Activated T-cell treated with anti-CD3 and anti-CD28 coated beads, Interleukin-2, amount 50 U/mL, for 4 hours (primary cell): ENCODE measurements at regions not wholly inside any gene's neighbourhood (a gene's known extent, or its start where the extent isn't known, plus 50 kb on each side); places are given as distances from the start of the nearest gene placed in this dataset.
"Not testable (repeated sequence)": the region's sequence is repeated elsewhere in the genome, so short reads cannot be mapped to it uniquely, and the experiment has no call there.

Experiments
- ATAC-seq, 2 donors: fragments of 200-7000 bp; cut with Tn5 transposase; one replicate each; pipeline ENCODE4 v1.10.0; 2021
- DNase-seq: peaks from one replicate; pipeline ENCODE4 v3.0.0-alpha.2; 2020
- H3K27me3 Mint-ChIP-seq: one replicate; pipeline ENCODE4 v1.8.0; 2021; ENCODE audit warnings: low read depth, mixed read lengths
- H3K36me3 Mint-ChIP-seq: one replicate; pipeline ENCODE4 v1.8.0; 2022; ENCODE audit warnings: mixed read lengths; ENCODE audit not compliant: insufficient read depth
- H3K4me1 Mint-ChIP-seq: one replicate; pipeline ENCODE4 v1.8.0; 2021; ENCODE audit warnings: low read depth, mixed read lengths
- H3K4me3 Mint-ChIP-seq: one replicate; pipeline ENCODE4 v1.8.0; 2021; ENCODE audit warnings: mild to moderate bottlenecking, moderate library complexity, mixed read lengths
- H3K9me3 Mint-ChIP-seq: one replicate; pipeline ENCODE4 v1.8.0; 2021; ENCODE audit warnings: mixed read lengths

- Mint-ChIP-seq H3K36me3 (peaks cover 8% of the 10 kb centered on the region), H3K4me1 (peaks cover 15% of the 10 kb centered on the region), H3K9me3 (peaks cover 16% of the 10 kb centered on the region), H3K27me3 (no peaks in the 10 kb centered on the region), H3K4me3 (no peak overlapping the region)
- DNase-seq, result no peak
- no peak for ATAC-seq
Observed at GRCh38 chr12:68387338-68387737, 55.2 kb upstream of the MDM1 start.

DNA sequence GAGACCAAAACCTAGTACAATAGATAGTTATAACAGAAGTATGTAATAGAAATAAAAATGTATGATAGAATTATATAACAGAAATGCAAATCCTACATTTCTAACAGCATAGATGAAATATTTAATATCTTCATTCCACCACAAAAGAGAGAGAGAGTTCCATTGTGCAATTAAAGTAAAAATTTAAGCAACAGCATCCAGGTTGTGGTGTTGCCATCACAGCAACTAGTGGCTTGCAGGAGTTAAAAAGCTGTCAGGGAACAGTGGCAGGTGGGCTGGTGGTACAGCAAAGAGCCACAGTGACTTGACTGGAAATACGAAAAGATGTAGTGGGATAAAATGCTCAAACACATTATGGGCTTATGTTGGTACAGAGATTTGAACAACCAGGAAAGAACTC is 57.1 kb upstream of the MDM1 start:
- Mint-ChIP-seq H3K36me3 (peaks cover 8% of the 10 kb centered on the region), H3K9me3 (peaks cover 7% of the 10 kb centered on the region), H3K27me3 (no peaks in the 10 kb centered on the region), H3K4me3 (no peak overlapping the region), H3K4me1 (peaks cover 8% of the 10 kb centered on the region)
- no peak for DNase-seq
- ATAC-seq, result no peak

DNA sequence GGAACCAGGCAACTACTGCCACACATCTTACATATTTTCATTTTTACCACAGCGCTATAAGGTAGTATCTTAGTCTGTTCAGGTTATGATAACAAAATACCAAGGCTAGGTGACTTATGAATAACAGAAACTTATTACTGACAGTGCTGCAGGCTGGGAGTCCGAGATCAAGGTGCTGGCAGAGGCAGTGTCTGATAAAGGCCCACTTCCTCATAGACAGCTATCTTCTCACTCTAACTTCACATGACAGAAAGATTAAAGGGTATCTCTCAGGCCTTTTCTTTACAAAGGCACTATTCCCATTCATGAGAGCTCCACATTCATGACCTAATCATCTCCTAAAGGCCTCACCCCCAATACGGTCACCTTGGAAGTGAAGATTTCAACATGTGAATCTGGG is 59.8 kb upstream of the MDM1 start:
- peaks cover 8% of the 10 kb centered on the region for H3K36me3 Mint-ChIP-seq
- H3K9me3 Mint-ChIP-seq, result peaks cover 7% of the 10 kb centered on the region
- H3K4me1 Mint-ChIP-seq, result peaks cover 2% of the 10 kb centered on the region
- no peak for ATAC-seq
- no peak for DNase-seq
- H3K4me3 Mint-ChIP-seq, result no peak overlapping the region
- no peaks in the 10 kb centered on the region for H3K27me3 Mint-ChIP-seq

DNA sequence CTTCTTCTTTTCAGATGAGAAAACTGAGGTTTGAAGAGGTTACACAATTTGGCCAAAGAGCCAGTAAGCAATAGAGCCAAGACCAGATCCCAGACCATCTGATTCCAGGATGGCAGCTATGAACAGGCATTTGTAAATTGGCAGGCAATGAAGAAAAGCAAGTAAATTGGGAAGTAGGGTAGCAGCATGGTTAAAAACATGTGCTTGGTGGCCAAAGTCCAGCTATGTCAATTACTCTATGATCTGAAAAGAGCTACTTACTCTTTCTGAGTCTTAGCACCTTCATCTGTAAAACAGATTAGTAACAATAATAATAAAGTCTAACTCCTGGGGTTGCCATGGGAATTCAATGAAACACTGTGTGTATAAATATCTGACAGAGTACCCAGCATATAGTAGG is 60.2 kb upstream of the MDM1 start:
- Mint-ChIP-seq H3K27me3 (no peaks in the 10 kb centered on the region), H3K4me3 (no peak overlapping the region), H3K36me3 (peaks cover 8% of the 10 kb centered on the region)

DNA sequence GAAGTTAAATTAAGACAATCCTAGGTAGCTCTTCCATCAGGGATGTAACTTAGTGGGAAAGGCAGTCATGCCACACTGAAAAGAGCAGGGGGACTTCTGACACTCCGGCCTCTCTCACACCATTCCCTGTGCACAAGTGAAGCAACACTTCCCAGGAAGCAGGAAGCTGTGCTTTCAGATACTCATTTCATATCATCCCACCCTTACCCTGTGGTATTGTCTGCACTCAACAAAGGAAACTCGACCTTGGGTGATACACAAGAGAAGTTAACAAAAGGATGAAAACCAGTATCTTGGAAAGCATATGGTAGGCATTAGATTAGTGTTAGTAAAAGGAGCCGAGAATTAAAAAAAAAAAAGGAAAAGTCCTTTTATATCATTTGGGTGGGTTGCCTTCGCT is 61.3 kb upstream of the MDM1 start:
- H3K9me3 Mint-ChIP-seq, result peaks cover 7% of the 10 kb centered on the region
- DNase-seq (no peak), ATAC-seq (no peak)
- peaks cover 5% of the 10 kb centered on the region for H3K4me1 Mint-ChIP-seq
- H3K27me3 Mint-ChIP-seq, result no peaks in the 10 kb centered on the region
- H3K36me3 Mint-ChIP-seq, result peaks cover 8% of the 10 kb centered on the region
- H3K4me3 Mint-ChIP-seq, result no peak overlapping the region

More for the DNA sequence above, 60.2 kb upstream of the MDM1 start:
- ATAC-seq (no peak), DNase-seq (no peak)
- H3K9me3 Mint-ChIP-seq, result peaks cover 7% of the 10 kb centered on the region
- H3K4me1 Mint-ChIP-seq, result peaks cover 3% of the 10 kb centered on the region

GRCh38 chr12:68397566-68398158 is 65.5 kb upstream of the MDM1 start:
- no peak overlapping the region for H3K4me3 Mint-ChIP-seq
- peaks cover 5% of the 10 kb centered on the region for H3K4me1 Mint-ChIP-seq
- DNase-seq (no peak), ATAC-seq (no peak)
- H3K36me3 Mint-ChIP-seq, result no peaks in the 10 kb centered on the region
- no peaks in the 10 kb centered on the region for H3K9me3 Mint-ChIP-seq
- no peaks in the 10 kb centered on the region for H3K27me3 Mint-ChIP-seq

GRCh38 chr12:68398689-68399088 is 66.5 kb upstream of the MDM1 start:
- H3K36me3 Mint-ChIP-seq, DNase-seq, H3K27me3 Mint-ChIP-seq, H3K9me3 Mint-ChIP-seq, ATAC-seq, H3K4me3 Mint-ChIP-seq, H3K4me1 Mint-ChIP-seq: not testable (repeated sequence)

DNA sequence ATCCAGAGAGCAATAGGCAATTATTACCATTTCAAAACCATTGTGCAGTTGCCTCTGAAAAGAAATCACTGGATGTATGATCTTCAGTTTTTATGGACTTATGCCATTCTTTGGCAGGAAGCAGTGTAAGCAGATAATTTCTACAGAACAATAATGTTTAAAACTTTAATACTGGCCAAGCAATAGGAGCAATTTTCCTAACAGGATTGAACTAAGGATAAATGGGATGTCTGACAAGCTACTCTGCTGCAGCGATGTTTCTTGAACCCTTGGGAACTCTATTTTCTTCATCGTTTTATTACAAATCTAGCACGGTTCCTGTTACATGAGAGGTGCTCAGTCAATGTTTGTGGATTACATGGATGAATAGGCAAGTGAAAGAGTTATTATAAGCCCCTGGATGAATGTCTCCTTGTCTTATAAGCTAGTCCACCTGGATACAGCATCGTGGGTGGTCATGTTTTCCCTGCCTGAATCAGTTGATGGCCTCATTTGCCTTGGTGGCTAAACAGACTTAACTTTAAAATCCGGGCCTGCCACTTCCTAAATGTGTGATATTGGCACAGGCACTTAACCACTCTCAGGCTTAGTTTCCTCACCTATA is 68.2 kb upstream of the MDM1 start:
- no peaks in the 10 kb centered on the region for H3K36me3 Mint-ChIP-seq
- H3K9me3 Mint-ChIP-seq, result no peaks in the 10 kb centered on the region
- ATAC-seq (no peak), DNase-seq (no peak)
- H3K4me1 Mint-ChIP-seq, result peaks cover 12% of the 10 kb centered on the region
- no peaks in the 10 kb centered on the region for H3K27me3 Mint-ChIP-seq
- no peak overlapping the region for H3K4me3 Mint-ChIP-seq

- DNase-seq (no peak), ATAC-seq (no peak)
- Mint-ChIP-seq H3K4me3 (no peak overlapping the region), H3K9me3 (no peaks in the 10 kb centered on the region), H3K27me3 (no peaks in the 10 kb centered on the region), H3K36me3 (no peaks in the 10 kb centered on the region), H3K4me1 (peaks cover 15% of the 10 kb centered on the region)
Observed at GRCh38 chr12:68402422-68402821, 70.3 kb upstream of the MDM1 start.

GRCh38 chr12:68403296-68403695 is 71.1 kb upstream of the MDM1 start:
- H3K4me3 Mint-ChIP-seq, result no peak overlapping the region
- H3K4me1 Mint-ChIP-seq, result peaks cover 12% of the 10 kb centered on the region
- ATAC-seq, result no peak
- no peaks in the 10 kb centered on the region for H3K9me3 Mint-ChIP-seq
- H3K27me3 Mint-ChIP-seq, result no peaks in the 10 kb centered on the region
- DNase-seq, result no peak
- H3K36me3 Mint-ChIP-seq, result no peaks in the 10 kb centered on the region

DNA sequence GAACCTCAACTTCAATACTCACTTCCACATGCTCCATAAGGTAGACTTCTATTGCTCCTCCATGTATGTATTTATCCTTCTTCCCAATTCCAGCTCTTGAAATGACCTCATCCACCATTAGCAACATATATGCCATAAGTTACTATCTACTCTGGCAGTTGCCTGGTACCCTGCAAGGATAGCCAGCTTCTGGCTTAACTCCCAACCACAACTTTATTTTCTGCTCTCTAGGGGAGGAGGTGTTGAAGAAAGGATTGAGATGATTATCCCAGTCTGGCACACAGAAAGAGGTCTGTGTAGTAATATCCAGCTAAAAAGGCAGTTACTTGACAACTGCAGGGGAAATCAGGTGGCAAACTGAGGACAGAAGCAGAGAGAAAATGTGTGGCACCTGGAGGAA is 71.5 kb upstream of the MDM1 start:
- H3K27me3 Mint-ChIP-seq, result no peaks in the 10 kb centered on the region
- no peak overlapping the region for H3K4me3 Mint-ChIP-seq
- DNase-seq, result no peak
- peaks cover 12% of the 10 kb centered on the region for H3K4me1 Mint-ChIP-seq
- no peaks in the 10 kb centered on the region for H3K9me3 Mint-ChIP-seq
- ATAC-seq, result no peak
- H3K36me3 Mint-ChIP-seq, result no peaks in the 10 kb centered on the region

DNA sequence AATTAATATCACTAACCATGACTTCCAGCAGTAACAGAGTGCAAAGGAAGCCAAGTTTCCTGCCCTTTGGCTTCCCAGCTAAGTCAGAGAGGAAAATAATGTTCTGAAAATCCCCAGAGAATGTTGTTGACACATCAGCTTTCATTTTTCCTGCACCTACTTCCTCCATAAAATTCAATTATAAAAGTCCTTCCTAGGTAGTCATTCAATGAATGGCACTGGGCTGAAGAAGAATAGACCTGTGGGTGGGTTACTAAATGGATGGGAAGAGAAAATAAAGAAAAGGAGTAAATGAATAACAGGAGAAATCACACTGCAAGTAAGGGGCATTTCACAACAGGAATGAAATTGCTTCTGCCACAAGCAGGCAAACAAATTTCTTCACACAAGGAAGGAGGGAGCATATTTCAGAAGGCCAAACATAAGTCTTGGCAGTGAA is 73.2 kb upstream of the MDM1 start:
- Mint-ChIP-seq H3K4me3 (no peak overlapping the region), H3K27me3 (no peaks in the 10 kb centered on the region), H3K36me3 (no peaks in the 10 kb centered on the region), H3K9me3 (no peaks in the 10 kb centered on the region), H3K4me1 (peaks cover 12% of the 10 kb centered on the region)
- DNase-seq (no peak), ATAC-seq (no peak)

- Mint-ChIP-seq H3K4me1 (peaks cover 13% of the 10 kb centered on the region), H3K4me3 (no peak overlapping the region), H3K36me3 (no peaks in the 10 kb centered on the region), H3K27me3 (peaks cover 2% of the 10 kb centered on the region), H3K9me3 (no peaks in the 10 kb centered on the region)
- no peak for DNase-seq
- ATAC-seq, result no peak
Observed at GRCh38 chr12:68406134-68406576, 74.0 kb upstream of the MDM1 start.

GRCh38 chr12:68406911-68407310 is 74.7 kb upstream of the MDM1 start:
- H3K4me3 Mint-ChIP-seq, result no peak overlapping the region
- H3K36me3 Mint-ChIP-seq, result no peaks in the 10 kb centered on the region
- peaks cover 13% of the 10 kb centered on the region for H3K4me1 Mint-ChIP-seq
- no peaks in the 10 kb centered on the region for H3K9me3 Mint-ChIP-seq
- peaks cover 2% of the 10 kb centered on the region for H3K27me3 Mint-ChIP-seq
- DNase-seq, result no peak
- no peak for ATAC-seq

DNA sequence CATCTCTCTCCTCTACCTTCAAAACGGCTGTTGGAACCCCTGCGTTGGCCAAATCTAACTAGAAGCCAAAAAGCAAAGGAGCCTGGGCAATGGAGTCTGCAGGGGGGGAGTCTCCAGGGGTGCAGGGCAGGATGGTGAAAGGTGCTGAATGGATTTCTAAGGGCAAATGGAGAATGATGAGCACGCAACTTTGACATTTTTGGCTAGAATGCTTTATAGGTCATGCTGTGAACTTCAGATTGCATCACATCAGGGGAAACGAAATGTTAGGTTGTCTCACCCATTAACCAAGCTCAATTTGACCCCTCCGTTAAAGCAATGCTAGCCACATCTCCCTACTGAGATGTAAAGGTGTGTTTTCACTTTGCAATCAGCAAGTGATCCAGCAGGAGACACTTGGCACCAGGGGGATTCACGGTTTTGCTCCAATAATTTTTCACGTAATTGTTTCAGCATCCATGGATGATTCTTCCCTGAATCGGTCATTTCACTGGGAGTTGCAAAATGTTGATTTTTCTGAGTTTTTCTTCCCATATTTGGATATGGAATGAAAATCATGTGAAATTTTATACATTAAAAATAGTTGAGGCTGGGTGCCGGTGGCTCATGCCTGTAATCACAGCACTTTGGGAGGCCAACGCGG is 78.0 kb upstream of the MDM1 start:
- Mint-ChIP-seq H3K4me1 (peaks cover 7% of the 10 kb centered on the region), H3K27me3 (peaks cover 2% of the 10 kb centered on the region), H3K36me3 (no peaks in the 10 kb centered on the region), H3K9me3 (no peaks in the 10 kb centered on the region), H3K4me3 (no peak overlapping the region)
- no peak for ATAC-seq
- DNase-seq, result no peak
